ENCODE measurements at regions not wholly inside any gene's neighbourhood (a gene's known extent, or its start where the extent isn't known, plus 50 kb on each side); places are given as distances from the start of the nearest gene placed in this dataset.
"Not testable (repeated sequence)": the region's sequence is repeated elsewhere in the genome, so short reads cannot be mapped to it uniquely, and the experiment has no call there.

GRCh38 chr3:66934725-66935124 lies 63.4 kb upstream of the KBTBD8 start:
- H3K27ac ChIP-seq (ENCODE audit: low read length), result no peak overlapping the region
- H3K27me3 ChIP-seq (ENCODE audit: control insufficient read depth in 1 of 2, insufficient read depth in 2 of 2, low read length in 2 of 2), result no peaks in the 10 kb centered on the region
- no peaks in the 10 kb centered on the region for H3K4me1 ChIP-seq (ENCODE audit: control insufficient read depth, insufficient read depth, low read length)
- H3K4me3 ChIP-seq (ENCODE audit: low read length in 2 of 2), result no peak overlapping the region
- no peaks in the 10 kb centered on the region for H3K36me3 ChIP-seq (ENCODE audit: control insufficient read depth in 2 of 2, insufficient read depth in 2 of 2, low read length in 2 of 2)
- H3K9me3 ChIP-seq (ENCODE audit: control insufficient read depth in 2 of 2, low read length in 2 of 2), result no peaks in the 10 kb centered on the region
- no peak overlapping the region for H3K9ac ChIP-seq (ENCODE audit: low read length in 2 of 2)

DNA sequence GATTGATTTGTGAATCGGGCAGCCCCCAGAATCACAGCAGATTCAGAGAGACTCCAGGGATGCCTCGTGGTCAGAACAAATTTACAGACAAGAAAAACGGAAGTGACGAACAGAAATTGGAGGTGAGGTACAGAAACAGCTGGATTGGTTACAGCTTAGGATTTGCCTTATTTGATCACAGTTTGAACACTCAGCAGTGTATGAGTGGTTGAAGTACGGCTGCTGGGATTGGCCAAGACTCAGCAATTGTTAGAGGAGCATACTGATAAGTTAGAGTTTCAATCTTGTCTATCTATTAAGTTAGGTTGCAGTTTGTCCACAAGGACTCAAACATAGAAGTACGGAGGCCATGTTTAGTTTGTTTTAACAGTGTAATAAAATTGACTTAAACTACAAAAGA lies 61.1 kb upstream of the KBTBD8 start:
- H3K36me3 ChIP-seq (ENCODE audit: control insufficient read depth in 2 of 2, insufficient read depth in 2 of 2, low read length in 2 of 2); H3K27me3 ChIP-seq (ENCODE audit: control insufficient read depth in 1 of 2, insufficient read depth in 2 of 2, low read length in 2 of 2); H3K4me1 ChIP-seq (ENCODE audit: control insufficient read depth, insufficient read depth, low read length); H3K9ac ChIP-seq (ENCODE audit: low read length in 2 of 2); H3K27ac ChIP-seq (ENCODE audit: low read length); H3K4me3 ChIP-seq (ENCODE audit: low read length in 2 of 2); H3K9me3 ChIP-seq (ENCODE audit: control insufficient read depth in 2 of 2, low read length in 2 of 2): not testable (repeated sequence)

- Histone ChIP-seq H3K36me3 (ENCODE audit: control insufficient read depth in 2 of 2, insufficient read depth in 2 of 2, low read length in 2 of 2) (no peaks in the 10 kb centered on the region), H3K9ac (ENCODE audit: low read length in 2 of 2) (no peak overlapping the region), H3K4me3 (ENCODE audit: low read length in 2 of 2) (no peak overlapping the region), H3K27me3 (ENCODE audit: control insufficient read depth in 1 of 2, insufficient read depth in 2 of 2, low read length in 2 of 2) (no peaks in the 10 kb centered on the region), H3K27ac (ENCODE audit: low read length) (no peak overlapping the region), H3K4me1 (ENCODE audit: control insufficient read depth, insufficient read depth, low read length) (no peaks in the 10 kb centered on the region), H3K9me3 (ENCODE audit: control insufficient read depth in 2 of 2, low read length in 2 of 2) (no peaks in the 10 kb centered on the region)
Observed at GRCh38 chr3:66938338-66938963, 59.7 kb upstream of the KBTBD8 start.

DNA sequence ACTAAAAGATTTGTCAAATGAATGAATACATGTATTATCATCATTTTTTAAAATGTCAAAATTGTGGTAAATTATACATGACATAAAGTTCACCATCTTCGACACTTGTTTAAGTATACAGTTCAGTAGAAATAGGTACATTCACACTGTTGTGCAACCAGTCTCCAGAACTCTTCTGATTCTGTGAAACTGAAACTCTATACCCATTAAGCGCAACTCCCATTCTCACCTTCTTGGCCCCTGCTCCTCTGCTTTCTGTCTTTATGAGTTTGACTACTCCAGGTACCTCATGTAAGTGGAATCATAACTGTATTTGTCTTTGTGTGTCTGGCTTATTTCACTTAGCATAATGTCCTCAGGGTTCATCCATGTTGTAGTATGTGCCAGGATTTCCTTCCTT lies 50.1 kb upstream of the KBTBD8 start:
- no peak overlapping the region for H3K9ac ChIP-seq (ENCODE audit: low read length in 2 of 2)
- H3K27ac ChIP-seq (ENCODE audit: low read length), result no peak overlapping the region
- no peaks in the 10 kb centered on the region for H3K9me3 ChIP-seq (ENCODE audit: control insufficient read depth in 2 of 2, low read length in 2 of 2)
- no peak overlapping the region for H3K4me3 ChIP-seq (ENCODE audit: low read length in 2 of 2)
- no peaks in the 10 kb centered on the region for H3K36me3 ChIP-seq (ENCODE audit: control insufficient read depth in 2 of 2, insufficient read depth in 2 of 2, low read length in 2 of 2)
- H3K4me1 ChIP-seq (ENCODE audit: control insufficient read depth, insufficient read depth, low read length), result no peaks in the 10 kb centered on the region
- H3K27me3 ChIP-seq (ENCODE audit: control insufficient read depth in 1 of 2, insufficient read depth in 2 of 2, low read length in 2 of 2), result no peaks in the 10 kb centered on the region
